Testis (tissue), 2 donors: ENCODE measurements at regions not wholly inside any gene's neighbourhood (a gene's known extent, or its start where the extent isn't known, plus 50 kb on each side); places are given as distances from the start of the nearest gene placed in this dataset.

Source experiments
- CTCF ChIP-seq, 3 experiments: fragments of 450-650 bp in 2 of 3; fragments of 200-600 bp in 1 of 3; sonication (generic) in 1 of 3; IDR thresholded peaks; one replicate each; pipeline ENCODE4 v1.5.1; 2016 to 2019; ENCODE audit warnings: antibody characterized with exemption in 3 of 3, mild to moderate bottlenecking in 2 of 3, moderate library complexity in 1 of 3
- POLR2A ChIP-seq: fragments of 450-650 bp; IDR thresholded peaks from one replicate; pipeline ENCODE4 v1.6.1; 2017; ENCODE audit warnings: antibody characterized with exemption, mild to moderate bottlenecking, moderate library complexity

- TF ChIP-seq POLR2A, result no peak
- TF ChIP-seq CTCF (IDR thresholded peaks at IDR 0.05), result no peak
Observed at GRCh38 chr18:76710646-76711520, 111.5 kb upstream of the ZNF236 start.
